OCI-LY3 (cell line): ENCODE measurements at regions not wholly inside any gene's neighbourhood (a gene's known extent, or its start where the extent isn't known, plus 50 kb on each side); places are given as distances from the start of the nearest gene placed in this dataset.

Experiments used
- EZH2phosphoT487 ChIP-seq: fragments of 200-600 bp; shearing (Covaris generic); IDR thresholded peaks from 2 replicates; pipeline ENCODE4 v1.6.1; 2018; ENCODE audit warnings: antibody characterized with exemption, mixed run types, low read depth
- TF ChIP-seq, protein P1 (sequence below): fragments of 200-600, 300-600 bp; sonication (generic); IDR thresholded peaks from 2 replicates; pipeline ENCODE4 v1.5.1; 2014; ENCODE audit warnings: antibody characterized with exemption, low read length, low read depth

DNA sequence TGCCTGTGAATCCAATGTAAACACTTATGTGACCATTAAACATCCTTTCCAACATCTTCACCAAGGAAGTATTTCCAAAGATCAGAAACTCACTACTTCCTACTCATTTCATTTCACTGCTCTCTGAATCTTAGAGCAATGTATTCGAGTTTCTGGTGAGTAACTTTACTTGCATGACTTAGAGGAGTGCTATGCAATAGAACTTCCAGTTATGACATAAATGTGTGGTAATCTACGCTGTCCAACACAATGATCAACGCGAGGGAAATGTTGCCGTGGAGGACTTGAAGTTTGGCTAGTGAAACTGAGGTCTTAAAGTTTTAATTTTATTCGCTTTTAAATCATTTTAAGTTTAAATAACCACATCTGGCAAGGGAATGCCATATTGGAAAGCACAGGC, 1326.3 kb downstream of the XPNPEP1 start:
- TF ChIP-seq, protein P1, sequence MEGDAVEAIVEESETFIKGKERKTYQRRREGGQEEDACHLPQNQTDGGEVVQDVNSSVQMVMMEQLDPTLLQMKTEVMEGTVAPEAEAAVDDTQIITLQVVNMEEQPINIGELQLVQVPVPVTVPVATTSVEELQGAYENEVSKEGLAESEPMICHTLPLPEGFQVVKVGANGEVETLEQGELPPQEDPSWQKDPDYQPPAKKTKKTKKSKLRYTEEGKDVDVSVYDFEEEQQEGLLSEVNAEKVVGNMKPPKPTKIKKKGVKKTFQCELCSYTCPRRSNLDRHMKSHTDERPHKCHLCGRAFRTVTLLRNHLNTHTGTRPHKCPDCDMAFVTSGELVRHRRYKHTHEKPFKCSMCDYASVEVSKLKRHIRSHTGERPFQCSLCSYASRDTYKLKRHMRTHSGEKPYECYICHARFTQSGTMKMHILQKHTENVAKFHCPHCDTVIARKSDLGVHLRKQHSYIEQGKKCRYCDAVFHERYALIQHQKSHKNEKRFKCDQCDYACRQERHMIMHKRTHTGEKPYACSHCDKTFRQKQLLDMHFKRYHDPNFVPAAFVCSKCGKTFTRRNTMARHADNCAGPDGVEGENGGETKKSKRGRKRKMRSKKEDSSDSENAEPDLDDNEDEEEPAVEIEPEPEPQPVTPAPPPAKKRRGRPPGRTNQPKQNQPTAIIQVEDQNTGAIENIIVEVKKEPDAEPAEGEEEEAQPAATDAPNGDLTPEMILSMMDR = no peak
- TF ChIP-seq EZH2phosphoT487 = no peak
